ENCODE measurements at regions not wholly inside any gene's neighbourhood (a gene's known extent, or its start where the extent isn't known, plus 50 kb on each side); places are given as distances from the start of the nearest gene placed in this dataset.

DNA sequence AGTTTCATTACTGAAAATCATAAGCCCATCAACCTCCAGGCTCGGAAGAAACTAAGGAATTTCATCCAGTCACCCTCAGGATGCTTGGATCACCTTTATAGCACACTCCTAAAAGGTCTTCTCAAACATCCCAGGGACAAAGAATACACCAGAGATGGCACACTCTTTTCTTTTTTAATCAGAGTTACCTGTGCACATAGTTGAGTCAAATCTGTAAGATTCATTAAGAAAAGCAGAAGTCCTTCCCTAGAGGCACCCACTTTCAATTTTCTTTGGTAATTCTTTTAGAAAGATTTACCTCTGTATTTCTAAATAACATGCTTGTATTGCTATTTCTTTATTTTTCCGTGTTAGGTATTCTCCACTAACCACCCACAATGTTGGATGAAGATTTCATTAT lies 50.6 kb upstream of the IL6 start:
- DNase-seq, result no peak

DNA sequence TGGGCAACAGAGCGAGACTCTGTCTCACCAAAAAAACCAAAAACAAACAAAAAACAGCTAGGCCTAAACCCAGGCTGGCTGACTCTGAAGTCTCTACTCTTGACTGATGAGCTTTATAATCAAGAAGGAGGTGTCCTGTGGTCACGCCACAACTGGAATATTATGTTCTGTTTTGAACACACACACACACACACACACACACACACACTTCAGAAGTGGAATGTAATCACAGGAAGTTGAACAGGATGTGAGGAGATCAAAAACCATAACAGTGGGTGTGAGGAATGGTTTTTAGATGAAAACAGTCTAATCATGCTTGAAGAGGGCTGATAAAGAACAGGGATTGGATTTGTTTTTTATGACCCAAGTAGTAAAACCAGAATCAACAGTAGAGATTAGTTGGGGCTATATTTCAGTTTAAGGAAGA lies 51.1 kb upstream of the IL6 start:
- DNase-seq, result no peak

DNA sequence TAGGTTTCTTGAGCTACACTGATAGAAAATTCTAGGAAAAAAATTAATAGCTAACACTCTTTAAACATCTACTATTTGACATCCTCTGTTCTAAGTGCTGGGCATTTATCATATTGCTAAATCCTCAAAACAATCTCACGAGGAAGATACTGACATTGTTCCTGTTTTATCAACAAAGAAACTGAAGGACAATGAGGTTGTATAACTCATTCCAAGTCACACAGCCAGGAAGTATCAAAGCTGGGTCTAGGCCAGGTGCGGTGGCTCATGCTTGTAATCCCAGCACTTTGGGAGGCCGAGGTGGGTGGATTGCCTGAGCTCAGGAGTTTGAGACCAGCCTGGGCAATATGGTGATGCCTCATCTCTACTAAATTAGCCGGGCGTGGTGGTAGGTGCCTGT lies 51.6 kb upstream of the IL6 start:
- DNase-seq, result no peak

DNA sequence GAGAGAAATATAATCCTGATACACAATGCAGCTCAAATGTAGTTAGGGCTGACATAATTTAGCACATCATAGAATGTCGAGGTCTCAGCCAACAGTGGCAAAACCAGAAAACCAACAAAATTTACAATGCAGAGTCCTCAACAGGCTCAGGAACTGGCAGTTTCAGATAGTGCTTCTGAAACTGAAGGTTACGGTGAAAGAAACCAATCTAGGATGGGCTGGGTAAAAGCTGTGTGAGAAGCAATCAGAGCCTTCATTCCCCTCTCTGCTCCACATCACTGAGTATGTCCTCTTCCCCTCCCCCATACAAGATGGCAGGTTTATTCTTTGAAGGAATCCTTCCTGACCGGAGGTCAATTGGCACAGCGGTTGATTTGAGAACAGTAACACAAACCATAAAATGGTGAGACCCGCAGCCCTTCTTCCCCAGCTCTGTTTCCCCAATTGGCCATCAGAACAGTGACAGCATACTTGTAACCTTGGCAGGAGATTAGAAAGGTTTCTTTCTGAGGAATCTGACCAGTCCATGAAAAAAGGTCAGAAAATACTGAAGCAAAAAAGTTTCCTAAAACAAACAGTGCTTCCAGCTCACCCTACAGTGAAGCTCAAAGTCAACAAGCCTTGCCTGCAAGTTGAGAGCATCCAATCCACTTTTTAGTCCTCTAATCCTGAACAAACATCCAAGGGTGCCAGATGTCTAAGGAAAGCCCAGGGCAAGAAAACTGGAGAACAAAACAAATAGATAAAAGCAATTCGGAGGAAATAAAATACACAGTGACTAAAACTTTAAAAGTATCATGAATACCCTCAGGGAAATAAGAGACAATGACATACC lies 53.9 kb upstream of the IL6 start:
- DNase-seq, result peak; percentile 20

GRCh38 chr7:22671177-22671879 lies 55.7 kb upstream of the IL6 start:
- DNase-seq, result no peak

DNA sequence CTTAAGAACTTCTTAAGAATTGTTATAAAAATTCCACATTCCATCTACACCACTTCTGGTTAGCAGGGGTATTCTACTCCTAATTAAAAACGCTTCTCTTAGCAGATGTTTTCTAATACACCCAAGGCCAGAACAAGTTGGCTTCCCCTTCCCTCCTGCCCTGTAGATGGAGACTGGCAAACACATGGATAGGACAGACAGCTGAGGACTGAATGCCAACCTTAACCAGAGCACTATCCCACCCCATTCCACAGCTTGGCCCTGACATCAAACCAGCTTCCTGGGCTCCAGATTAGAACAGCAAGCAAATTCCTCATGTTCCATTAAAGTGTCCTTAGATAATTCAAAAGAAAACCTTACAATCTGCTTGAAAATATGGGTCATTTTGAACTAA lies 56.6 kb upstream of the IL6 start:
- DNase-seq, result no peak

GRCh38 chr7:22669692-22670421 lies 57.1 kb upstream of the IL6 start:
- DNase-seq, result no peak

- DNase-seq, result no peak
These were observed 58.0 kb upstream of the IL6 start for GRCh38 chr7:22668971-22669401.

- peak; percentile 13 for DNase-seq
These were observed 59.3 kb upstream of the IL6 start for GRCh38 chr7:22667562-22668239.

DNA sequence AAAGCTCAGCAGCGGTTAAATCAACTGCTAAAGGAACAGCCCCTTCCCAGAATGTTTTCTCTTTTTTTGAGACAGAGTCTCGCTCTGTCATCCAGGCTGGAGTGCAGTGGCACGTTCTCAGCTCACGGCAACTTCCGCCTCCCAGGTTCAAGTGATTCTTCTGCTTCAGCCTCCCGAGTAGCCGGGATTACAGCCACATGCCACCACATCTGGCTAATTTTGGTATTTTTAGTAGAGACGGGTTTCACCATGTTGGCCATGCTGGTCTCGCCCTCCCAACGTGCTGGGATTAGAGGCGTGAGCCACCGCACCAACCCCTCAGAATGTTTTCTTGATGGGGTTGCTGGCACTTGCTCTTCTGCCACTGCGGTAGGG lies 59.8 kb upstream of the IL6 start:
- DNase-seq, result no peak

GRCh38 chr7:22666732-22667131 lies 60.3 kb upstream of the IL6 start:
- no peak for DNase-seq

GRCh38 chr7:22665923-22666322 lies 61.1 kb upstream of the IL6 start:
- no peak for DNase-seq

DNA sequence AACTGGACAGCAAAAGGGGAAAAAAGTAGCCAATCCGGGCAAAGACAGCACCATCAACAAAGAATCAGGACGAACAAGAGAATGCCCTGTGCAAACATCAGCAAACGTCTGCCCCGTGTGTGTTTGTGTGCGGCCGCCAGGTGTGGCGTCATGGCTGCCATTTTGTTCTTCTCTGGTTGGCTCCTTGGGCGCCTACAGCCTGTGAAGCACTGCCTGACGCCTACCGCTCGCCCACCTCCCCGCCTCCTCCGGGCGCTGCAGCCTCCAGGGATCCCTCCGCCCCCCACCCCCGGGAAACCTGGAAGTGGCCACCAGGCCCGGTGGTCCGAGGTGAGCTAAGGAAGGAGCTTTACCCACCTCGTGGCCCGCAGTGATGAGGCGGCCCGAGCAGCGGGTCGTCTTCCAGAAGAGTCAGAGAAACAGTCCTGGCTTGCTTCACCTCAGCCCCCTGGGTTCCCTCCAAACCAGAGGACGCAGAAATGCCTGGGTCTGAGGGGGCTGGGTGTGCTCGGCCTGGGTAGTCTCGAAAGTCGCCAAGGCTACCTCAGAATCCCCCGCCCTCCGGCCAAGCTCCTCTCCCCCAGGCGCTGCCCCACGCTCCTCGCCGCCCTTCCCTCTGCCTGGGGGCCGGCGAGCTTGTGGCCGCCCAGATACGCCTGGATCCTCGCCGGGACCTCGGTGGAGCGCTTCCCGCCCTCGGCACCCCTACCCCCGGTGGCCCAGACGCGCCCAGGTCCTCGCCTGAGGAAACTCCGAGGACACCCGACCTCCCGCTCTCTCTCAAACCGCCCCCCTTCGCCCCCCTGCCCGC lies 61.8 kb upstream of the IL6 start:
- DNase-seq, result no peak

GRCh38 chr7:22663721-22664120 lies 63.3 kb upstream of the IL6 start:
- DNase-seq, result no peak

DNA sequence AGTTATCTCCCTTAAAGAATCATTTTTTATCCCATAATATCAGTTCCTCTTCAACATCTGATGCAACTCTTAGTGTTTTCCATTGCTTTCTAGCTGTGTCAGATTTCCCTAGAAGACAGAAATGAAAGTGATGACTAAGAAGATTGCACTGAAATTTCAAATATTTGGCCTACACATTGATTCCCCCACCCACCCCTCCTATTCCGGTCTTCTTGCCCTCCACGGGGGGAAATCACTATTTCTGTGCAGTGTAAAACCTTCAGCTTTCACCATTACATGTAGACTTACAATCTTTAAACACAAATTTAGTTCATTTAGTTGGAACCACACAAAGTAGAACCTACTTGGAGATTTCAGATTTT lies 63.7 kb upstream of the IL6 start:
- no peak for DNase-seq

- no peak for DNase-seq
These were observed 64.2 kb upstream of the IL6 start for GRCh38 chr7:22662556-22663356.

- no peak for DNase-seq
These were observed 65.0 kb upstream of the IL6 start for GRCh38 chr7:22662036-22662435.

DNA sequence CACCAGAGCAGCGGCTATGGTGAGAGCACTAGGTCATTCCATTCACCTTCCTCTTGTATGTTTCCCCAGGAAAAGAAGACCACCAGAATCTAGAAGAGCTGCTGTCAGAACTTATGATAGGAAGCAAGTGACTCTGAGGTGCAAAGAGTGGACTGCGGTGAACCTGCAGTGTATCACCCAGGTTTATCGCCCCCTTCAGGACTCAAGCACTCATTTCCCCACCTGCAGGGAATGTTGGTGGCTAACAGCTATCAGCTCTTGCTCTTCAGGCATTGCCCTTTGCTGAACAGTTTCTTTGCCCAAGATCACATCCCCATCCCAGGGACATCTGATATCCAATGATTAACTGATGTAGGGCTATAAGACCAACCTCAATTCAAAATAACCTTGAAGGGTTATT lies 66.3 kb upstream of the IL6 start:
- DNase-seq, result no peak

DNA sequence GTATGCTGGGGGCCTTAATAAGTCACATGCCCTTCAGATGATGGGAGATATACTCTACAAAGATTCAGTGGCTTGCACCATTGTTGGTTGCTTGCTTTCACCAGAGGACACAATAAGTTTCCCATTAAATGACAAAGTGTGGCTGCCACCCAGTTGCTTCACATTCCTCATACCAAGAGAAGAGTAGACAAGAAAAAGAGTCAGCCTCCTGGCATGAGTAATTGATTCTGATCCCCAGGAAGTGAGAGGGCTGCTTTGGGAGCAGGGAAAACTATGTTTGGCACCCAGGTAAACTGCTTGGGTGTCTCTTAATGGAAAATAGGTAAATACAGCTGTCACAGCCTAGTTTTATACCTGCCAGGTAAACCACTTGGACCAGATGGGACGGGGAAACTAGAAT lies 66.7 kb upstream of the IL6 start:
- DNase-seq, result no peak

- DNase-seq, result no peak
These were observed 67.3 kb upstream of the IL6 start for GRCh38 chr7:22659741-22660140.

- no peak for DNase-seq
These were observed 69.0 kb upstream of the IL6 start for GRCh38 chr7:22658031-22658430.

DNA sequence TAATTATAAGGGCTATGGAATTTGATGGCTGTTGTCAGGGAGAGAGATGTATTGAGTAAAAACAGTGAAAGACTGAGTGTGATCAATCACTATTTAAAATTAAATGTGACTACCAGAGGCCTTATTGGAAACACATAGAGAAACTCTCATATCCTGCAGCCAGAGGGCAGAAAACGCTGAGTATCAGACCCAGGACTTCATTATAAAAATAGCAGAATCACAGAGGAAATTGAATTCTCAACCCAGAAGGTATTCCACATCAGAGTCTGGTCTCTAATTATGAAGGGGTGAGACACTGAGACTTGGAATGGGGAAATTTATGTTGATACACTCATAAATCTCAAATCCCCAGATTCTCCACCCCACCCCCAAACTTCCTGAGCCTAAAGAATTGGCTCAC lies 69.5 kb upstream of the IL6 start:
- DNase-seq, result no peak

Data from T1000 (cell line).